ENCODE measurements at regions not wholly inside any gene's neighbourhood (a gene's known extent, or its start where the extent isn't known, plus 50 kb on each side); places are given as distances from the start of the nearest gene placed in this dataset.

GRCh38 chr2:18432999-18433398 is 127.5 kb downstream of the RDH14 start:
- no peak for DNase-seq
- in situ Hi-C loops (cut with MboI; ENCODE audit: low pct_unique_long_range_greater_than_20kb, low sequenced_read_pairs), result no loop called here

GRCh38 chr2:18430996-18431748 is 129.3 kb downstream of the RDH14 start:
- in situ Hi-C loops (cut with MboI; ENCODE audit: low pct_unique_long_range_greater_than_20kb, low sequenced_read_pairs), result no loop called here
- no peak for DNase-seq

GRCh38 chr2:18428516-18428915 is 131.9 kb downstream of the RDH14 start:
- in situ Hi-C loops (cut with MboI; ENCODE audit: low pct_unique_long_range_greater_than_20kb, low sequenced_read_pairs), result no loop called here
- DNase-seq, result no peak

GRCh38 chr2:18427762-18428161 is 132.7 kb downstream of the RDH14 start:
- DNase-seq, result no peak
- in situ Hi-C loops (cut with MboI; ENCODE audit: low pct_unique_long_range_greater_than_20kb, low sequenced_read_pairs), result no loop called here

- in situ Hi-C loops (cut with MboI; ENCODE audit: low pct_unique_long_range_greater_than_20kb, low sequenced_read_pairs), result no loop called here
Observed at GRCh38 chr2:18426174-18426573, 134.3 kb downstream of the RDH14 start.

GRCh38 chr2:18425210-18425703 is 135.2 kb downstream of the RDH14 start:
- no peak for DNase-seq
- in situ Hi-C loops (cut with MboI; ENCODE audit: low pct_unique_long_range_greater_than_20kb, low sequenced_read_pairs), result no loop called here

More at GRCh38 chr2:18426174-18426573, 134.3 kb downstream of the RDH14 start:
- no peak for DNase-seq

GRCh38 chr2:18423636-18424035 is 136.8 kb downstream of the RDH14 start:
- in situ Hi-C loops (cut with MboI; ENCODE audit: low pct_unique_long_range_greater_than_20kb, low sequenced_read_pairs), result no loop called here
- DNase-seq, result no peak

- no peak for DNase-seq
- in situ Hi-C loops (cut with MboI; ENCODE audit: low pct_unique_long_range_greater_than_20kb, low sequenced_read_pairs), result no loop called here
Observed at GRCh38 chr2:18422432-18423165, 137.9 kb downstream of the RDH14 start.

- no peak for DNase-seq
- in situ Hi-C loops (cut with MboI; ENCODE audit: low pct_unique_long_range_greater_than_20kb, low sequenced_read_pairs), result no loop called here
Observed at GRCh38 chr2:18413676-18414396, 146.6 kb downstream of the RDH14 start.

GRCh38 chr2:18412980-18413675 is 147.3 kb downstream of the RDH14 start:
- in situ Hi-C loops (cut with MboI; ENCODE audit: low pct_unique_long_range_greater_than_20kb, low sequenced_read_pairs), result no loop called here
- DNase-seq, result no peak

GRCh38 chr2:18411626-18412025 is 148.8 kb downstream of the RDH14 start:
- no peak for DNase-seq
- in situ Hi-C loops (cut with MboI; ENCODE audit: low pct_unique_long_range_greater_than_20kb, low sequenced_read_pairs), result no loop called here

- in situ Hi-C loops (cut with MboI; ENCODE audit: low pct_unique_long_range_greater_than_20kb, low sequenced_read_pairs), result no loop called here
- DNase-seq, result no peak
Observed at GRCh38 chr2:18410543-18410942, 149.9 kb downstream of the RDH14 start.

- DNase-seq, result no peak
- in situ Hi-C loops (cut with MboI; ENCODE audit: low pct_unique_long_range_greater_than_20kb, low sequenced_read_pairs), result no loop called here
Observed at GRCh38 chr2:18408638-18409037, 151.8 kb downstream of the RDH14 start.

GRCh38 chr2:18406219-18406618 is 154.2 kb downstream of the RDH14 start:
- DNase-seq, result no peak
- in situ Hi-C loops (cut with MboI; ENCODE audit: low pct_unique_long_range_greater_than_20kb, low sequenced_read_pairs), result no loop called here

GRCh38 chr2:18404708-18405107 is 155.7 kb downstream of the RDH14 start:
- peak; percentile 4 for DNase-seq
- in situ Hi-C loops (cut with MboI; ENCODE audit: low pct_unique_long_range_greater_than_20kb, low sequenced_read_pairs), result no loop called here

- in situ Hi-C loops (cut with MboI; ENCODE audit: low pct_unique_long_range_greater_than_20kb, low sequenced_read_pairs), result no loop called here
- no peak for DNase-seq
Observed at GRCh38 chr2:18403921-18404522, 156.4 kb downstream of the RDH14 start.

GRCh38 chr2:18402831-18403230 is 157.6 kb downstream of the RDH14 start:
- no peak for DNase-seq
- in situ Hi-C loops (cut with MboI; ENCODE audit: low pct_unique_long_range_greater_than_20kb, low sequenced_read_pairs), result no loop called here

- DNase-seq, result no peak
- in situ Hi-C loops (cut with MboI; ENCODE audit: low pct_unique_long_range_greater_than_20kb, low sequenced_read_pairs), result no loop called here
Observed at GRCh38 chr2:18401471-18401870, 159.0 kb downstream of the RDH14 start.

GRCh38 chr2:18399601-18400000 is 160.9 kb downstream of the RDH14 start:
- no peak for DNase-seq
- in situ Hi-C loops (cut with MboI; ENCODE audit: low pct_unique_long_range_greater_than_20kb, low sequenced_read_pairs), result no loop called here
